ENCODE measurements at regions not wholly inside any gene's neighbourhood (a gene's known extent, or its start where the extent isn't known, plus 50 kb on each side); places are given as distances from the start of the nearest gene placed in this dataset.

DNA sequence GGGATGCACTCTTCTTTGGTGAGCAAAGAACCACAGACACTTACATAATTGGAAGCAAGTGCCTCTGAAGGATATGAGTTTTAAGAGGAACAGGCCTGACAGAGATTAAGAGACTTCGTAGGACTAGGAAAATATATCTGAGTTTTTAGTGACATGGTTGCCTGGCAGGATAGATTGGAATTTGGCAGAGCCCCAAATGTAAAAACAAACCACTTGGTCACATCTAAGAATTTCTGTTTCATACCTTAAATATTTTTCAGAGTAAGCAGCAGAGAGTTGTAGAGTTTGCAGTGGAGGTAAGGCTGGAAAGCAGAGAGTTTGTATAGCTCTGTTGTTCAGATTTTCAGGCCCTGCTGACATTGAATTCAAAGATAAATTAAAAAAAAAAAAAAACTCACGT lies 150.1 kb upstream of the MAGEB2 start:
- TF ChIP-seq, protein P1, sequence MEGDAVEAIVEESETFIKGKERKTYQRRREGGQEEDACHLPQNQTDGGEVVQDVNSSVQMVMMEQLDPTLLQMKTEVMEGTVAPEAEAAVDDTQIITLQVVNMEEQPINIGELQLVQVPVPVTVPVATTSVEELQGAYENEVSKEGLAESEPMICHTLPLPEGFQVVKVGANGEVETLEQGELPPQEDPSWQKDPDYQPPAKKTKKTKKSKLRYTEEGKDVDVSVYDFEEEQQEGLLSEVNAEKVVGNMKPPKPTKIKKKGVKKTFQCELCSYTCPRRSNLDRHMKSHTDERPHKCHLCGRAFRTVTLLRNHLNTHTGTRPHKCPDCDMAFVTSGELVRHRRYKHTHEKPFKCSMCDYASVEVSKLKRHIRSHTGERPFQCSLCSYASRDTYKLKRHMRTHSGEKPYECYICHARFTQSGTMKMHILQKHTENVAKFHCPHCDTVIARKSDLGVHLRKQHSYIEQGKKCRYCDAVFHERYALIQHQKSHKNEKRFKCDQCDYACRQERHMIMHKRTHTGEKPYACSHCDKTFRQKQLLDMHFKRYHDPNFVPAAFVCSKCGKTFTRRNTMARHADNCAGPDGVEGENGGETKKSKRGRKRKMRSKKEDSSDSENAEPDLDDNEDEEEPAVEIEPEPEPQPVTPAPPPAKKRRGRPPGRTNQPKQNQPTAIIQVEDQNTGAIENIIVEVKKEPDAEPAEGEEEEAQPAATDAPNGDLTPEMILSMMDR (IDR thresholded peaks at IDR 0.05; ENCODE audit: low read length) = no peak
- no peak for TF ChIP-seq EZH2 (optimal IDR thresholded peaks at IDR 0.05; ENCODE audit: low read depth, low read length)
- TF ChIP-seq EZH2phosphoT487 (IDR thresholded peaks at IDR 0.05; ENCODE audit: low read length) = no peak
- Histone ChIP-seq H3K9me3 (replicated peaks; ENCODE audit: insufficient read depth, low read length) (no peaks in the 10 kb centered on the region), H3F3A (ENCODE audit: insufficient read depth, low read length) (no peaks in the 10 kb centered on the region), H3K9ac (ENCODE audit: low read length) (no peak overlapping the region), H2AFZ (ENCODE audit: low read length) (no peak overlapping the region), H3K27ac (ENCODE audit: low read length) (no peak overlapping the region), H3K79me2 (ENCODE audit: low read length) (no peaks in the 10 kb centered on the region), H3K4me3 (ENCODE audit: low read length) (no peak overlapping the region), H3K4me1 (ENCODE audit: low read length) (no peaks in the 10 kb centered on the region), H3K27me3 (replicated peaks; ENCODE audit: insufficient read depth, low read length) (no peaks in the 10 kb centered on the region), H3K4me2 (ENCODE audit: low read depth, low read length) (no peak overlapping the region), H4K20me1 (ENCODE audit: insufficient read depth, low read length) (no peaks in the 10 kb centered on the region), H3K36me3 (replicated peaks; ENCODE audit: insufficient read depth, low read length) (no peaks in the 10 kb centered on the region), H3K9me2 (replicated peaks; ENCODE audit: insufficient read depth, low read length) (no peaks in the 10 kb centered on the region)
- no peak for DNase-seq

GRCh38 chrX:30067677-30068076 lies 147.7 kb upstream of the MAGEB2 start:
- Histone ChIP-seq H2AFZ (ENCODE audit: low read length) (no peak overlapping the region), H3K27me3 (replicated peaks; ENCODE audit: insufficient read depth, low read length) (no peaks in the 10 kb centered on the region), H3K9me3 (replicated peaks; ENCODE audit: insufficient read depth, low read length) (no peaks in the 10 kb centered on the region), H4K20me1 (ENCODE audit: insufficient read depth, low read length) (no peaks in the 10 kb centered on the region), H3K9ac (ENCODE audit: low read length) (no peak overlapping the region), H3K9me2 (replicated peaks; ENCODE audit: insufficient read depth, low read length) (no peaks in the 10 kb centered on the region), H3K4me2 (ENCODE audit: low read depth, low read length) (no peak overlapping the region), H3K4me3 (ENCODE audit: low read length) (no peak overlapping the region), H3K36me3 (replicated peaks; ENCODE audit: insufficient read depth, low read length) (no peaks in the 10 kb centered on the region), H3K79me2 (ENCODE audit: low read length) (no peaks in the 10 kb centered on the region), H3K27ac (ENCODE audit: low read length) (no peak overlapping the region), H3K4me1 (ENCODE audit: low read length) (no peaks in the 10 kb centered on the region), H3F3A (ENCODE audit: insufficient read depth, low read length) (no peaks in the 10 kb centered on the region)
- TF ChIP-seq EZH2 (optimal IDR thresholded peaks at IDR 0.05; ENCODE audit: low read depth, low read length) (no peak), EZH2phosphoT487 (IDR thresholded peaks at IDR 0.05; ENCODE audit: low read length) (no peak)
- TF ChIP-seq, protein P1 (IDR thresholded peaks at IDR 0.05; ENCODE audit: low read length) = no peak
- no peak for DNase-seq

DNA sequence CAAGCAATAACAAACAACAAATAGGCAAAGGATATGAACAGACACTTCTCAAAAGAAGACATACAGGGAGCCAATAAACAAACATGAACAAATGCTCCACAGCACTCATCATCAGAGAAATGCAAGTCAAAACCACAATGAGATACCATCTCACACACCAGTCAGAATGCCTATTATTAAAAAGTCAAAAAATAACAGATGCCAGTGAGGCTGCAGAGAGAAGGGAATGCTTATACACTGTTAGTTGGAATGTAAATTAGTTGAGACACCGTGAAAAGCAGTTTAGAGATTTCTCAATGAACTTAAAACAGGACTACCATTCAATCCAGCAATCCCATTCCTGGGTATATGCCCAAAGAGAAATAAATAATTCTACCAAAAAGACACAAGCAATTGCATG lies 129.8 kb upstream of the MAGEB2 start:
- Histone ChIP-seq H3K4me3 (ENCODE audit: low read length) (no peak overlapping the region), H3K4me2 (ENCODE audit: low read depth, low read length) (no peak overlapping the region), H3K79me2 (ENCODE audit: low read length) (no peaks in the 10 kb centered on the region), H3K27me3 (replicated peaks; ENCODE audit: insufficient read depth, low read length) (no peaks in the 10 kb centered on the region), H3K9me3 (replicated peaks; ENCODE audit: insufficient read depth, low read length) (no peaks in the 10 kb centered on the region), H3K9ac (ENCODE audit: low read length) (no peak overlapping the region), H4K20me1 (ENCODE audit: insufficient read depth, low read length) (no peaks in the 10 kb centered on the region), H3K9me2 (replicated peaks; ENCODE audit: insufficient read depth, low read length) (no peaks in the 10 kb centered on the region), H3K36me3 (replicated peaks; ENCODE audit: insufficient read depth, low read length) (no peaks in the 10 kb centered on the region), H3F3A (ENCODE audit: insufficient read depth, low read length) (no peaks in the 10 kb centered on the region), H2AFZ (ENCODE audit: low read length) (no peak overlapping the region), H3K4me1 (ENCODE audit: low read length) (no peaks in the 10 kb centered on the region), H3K27ac (ENCODE audit: low read length) (no peak overlapping the region)
- TF ChIP-seq EZH2phosphoT487 (IDR thresholded peaks at IDR 0.05; ENCODE audit: low read length) = no peak
- TF ChIP-seq EZH2 (optimal IDR thresholded peaks at IDR 0.05; ENCODE audit: low read depth, low read length) = no peak
- DNase-seq = no peak

DNA sequence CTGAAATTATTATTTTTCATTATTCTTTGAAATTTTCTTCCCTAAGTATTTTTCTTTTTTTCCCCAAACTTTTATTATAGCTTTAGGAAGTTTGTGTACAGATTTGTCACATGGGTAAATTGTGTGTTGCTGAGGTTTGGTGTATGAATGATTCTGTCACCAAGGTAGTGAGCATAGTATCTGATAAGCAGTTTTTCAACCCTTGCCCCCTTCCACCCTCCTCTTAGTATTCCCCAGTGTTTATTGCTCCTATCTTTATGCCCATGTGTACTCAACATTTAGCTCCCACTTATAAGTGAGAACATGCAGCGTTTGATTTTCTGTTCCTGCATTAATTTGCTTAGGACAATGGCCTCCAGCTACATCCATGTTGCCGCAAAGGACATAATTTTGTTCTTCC lies 103.9 kb upstream of the MAGEB2 start:
- no peaks in the 10 kb centered on the region for H3K36me3 ChIP-seq (replicated peaks; ENCODE audit: insufficient read depth, low read length)
- no peak overlapping the region for H2AFZ ChIP-seq (ENCODE audit: low read length)
- TF ChIP-seq, protein P1 (IDR thresholded peaks at IDR 0.05; ENCODE audit: low read length) = no peak
- TF ChIP-seq EZH2 (optimal IDR thresholded peaks at IDR 0.05; ENCODE audit: low read depth, low read length) (no peak), EZH2phosphoT487 (IDR thresholded peaks at IDR 0.05; ENCODE audit: low read length) (no peak)
- no peaks in the 10 kb centered on the region for H4K20me1 ChIP-seq (ENCODE audit: insufficient read depth, low read length)
- no peak overlapping the region for H3K27ac ChIP-seq (ENCODE audit: low read length)
- no peak overlapping the region for H3K9ac ChIP-seq (ENCODE audit: low read length)
- H3K4me3 ChIP-seq (ENCODE audit: low read length) = no peak overlapping the region
- H3K27me3 ChIP-seq (replicated peaks; ENCODE audit: insufficient read depth, low read length) = no peaks in the 10 kb centered on the region
- no peaks in the 10 kb centered on the region for H3K79me2 ChIP-seq (ENCODE audit: low read length)
- H3K4me1 ChIP-seq (ENCODE audit: low read length) = no peaks in the 10 kb centered on the region
- no peaks in the 10 kb centered on the region for H3K9me3 ChIP-seq (replicated peaks; ENCODE audit: insufficient read depth, low read length)
- no peaks in the 10 kb centered on the region for H3F3A ChIP-seq (ENCODE audit: insufficient read depth, low read length)
- no peaks in the 10 kb centered on the region for H3K9me2 ChIP-seq (replicated peaks; ENCODE audit: insufficient read depth, low read length)
- H3K4me2 ChIP-seq (ENCODE audit: low read depth, low read length) = no peak overlapping the region
- no peak for DNase-seq

Measured in MM.1S (cell line).